Osteocyte (in vitro differentiated cells): ENCODE measurements at regions not wholly inside any gene's neighbourhood (a gene's known extent, or its start where the extent isn't known, plus 50 kb on each side); places are given as distances from the start of the nearest gene placed in this dataset.

Source experiments
- DNase-seq: peaks from one replicate; pipeline ENCODE4 v3.0.0; 2021; ENCODE audit warnings: mixed read lengths; ENCODE audit not compliant: unreplicated experiment; ENCODE audit errors: extremely low spot score
- H3K27ac Mint-ChIP-seq: one replicate; pipeline ENCODE4 v1.8.0; 2021; ENCODE audit warnings: mild to moderate bottlenecking, mixed read lengths; ENCODE audit not compliant: unreplicated experiment
- H3K27me3 Mint-ChIP-seq: one replicate; pipeline ENCODE4 v1.8.0; 2021; ENCODE audit warnings: mixed read lengths; ENCODE audit not compliant: unreplicated experiment
- H3K36me3 Mint-ChIP-seq: one replicate; pipeline ENCODE4 v1.8.0; 2021; ENCODE audit warnings: mixed read lengths; ENCODE audit not compliant: unreplicated experiment
- H3K4me1 Mint-ChIP-seq: one replicate; pipeline ENCODE4 v1.8.0; 2021; ENCODE audit warnings: mixed read lengths; ENCODE audit not compliant: unreplicated experiment
- H3K4me3 Mint-ChIP-seq: one replicate; pipeline ENCODE4 v1.8.0; 2021; ENCODE audit warnings: mild to moderate bottlenecking, moderate library complexity, mixed read lengths; ENCODE audit not compliant: unreplicated experiment
- H3K9me3 Mint-ChIP-seq: one replicate; pipeline ENCODE4 v1.8.0; 2021; ENCODE audit warnings: mixed read lengths; ENCODE audit not compliant: unreplicated experiment
- TF ChIP-seq, protein P1 (sequence below): fragments of 200-600 bp; sonication (generic); IDR thresholded peaks from 2 replicates; pipeline ENCODE4 v1.5.0; 2021; ENCODE audit warnings: antibody characterized with exemption, mild to moderate bottlenecking, moderate library complexity

DNA sequence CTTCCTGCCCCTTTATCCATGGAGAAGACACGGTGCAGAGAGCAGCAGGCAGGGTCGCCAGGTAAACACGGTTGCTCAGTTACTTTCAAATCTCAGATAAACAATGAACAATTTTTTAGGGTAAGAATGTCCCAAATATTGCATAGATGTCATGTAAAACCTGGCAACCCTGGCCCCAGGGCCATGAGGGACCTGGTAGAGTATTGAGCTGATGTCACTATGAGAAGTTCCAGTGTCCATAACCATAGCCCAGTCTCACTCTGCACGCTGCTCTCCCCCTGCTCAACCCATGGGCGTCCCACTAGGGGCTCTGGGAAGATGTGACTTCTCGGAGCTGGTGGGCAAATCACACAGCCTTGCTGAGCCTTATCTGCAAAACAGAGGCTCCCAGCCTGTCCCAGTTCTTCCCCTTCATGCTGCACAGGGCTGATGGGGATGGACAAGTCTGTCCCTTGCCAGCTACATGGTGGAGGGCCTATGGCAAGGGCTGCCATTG lies 71.3 kb upstream of the TOP1 start:
- peak; percentile 72 for DNase-seq
- H3K27ac Mint-ChIP-seq, result no peak overlapping the region
- no peaks in the 10 kb centered on the region for H3K36me3 Mint-ChIP-seq
- H3K27me3 Mint-ChIP-seq, result peaks cover 20% of the 10 kb centered on the region
- no peaks in the 10 kb centered on the region for H3K4me1 Mint-ChIP-seq
- H3K4me3 Mint-ChIP-seq, result no peak overlapping the region
- TF ChIP-seq, protein P1, sequence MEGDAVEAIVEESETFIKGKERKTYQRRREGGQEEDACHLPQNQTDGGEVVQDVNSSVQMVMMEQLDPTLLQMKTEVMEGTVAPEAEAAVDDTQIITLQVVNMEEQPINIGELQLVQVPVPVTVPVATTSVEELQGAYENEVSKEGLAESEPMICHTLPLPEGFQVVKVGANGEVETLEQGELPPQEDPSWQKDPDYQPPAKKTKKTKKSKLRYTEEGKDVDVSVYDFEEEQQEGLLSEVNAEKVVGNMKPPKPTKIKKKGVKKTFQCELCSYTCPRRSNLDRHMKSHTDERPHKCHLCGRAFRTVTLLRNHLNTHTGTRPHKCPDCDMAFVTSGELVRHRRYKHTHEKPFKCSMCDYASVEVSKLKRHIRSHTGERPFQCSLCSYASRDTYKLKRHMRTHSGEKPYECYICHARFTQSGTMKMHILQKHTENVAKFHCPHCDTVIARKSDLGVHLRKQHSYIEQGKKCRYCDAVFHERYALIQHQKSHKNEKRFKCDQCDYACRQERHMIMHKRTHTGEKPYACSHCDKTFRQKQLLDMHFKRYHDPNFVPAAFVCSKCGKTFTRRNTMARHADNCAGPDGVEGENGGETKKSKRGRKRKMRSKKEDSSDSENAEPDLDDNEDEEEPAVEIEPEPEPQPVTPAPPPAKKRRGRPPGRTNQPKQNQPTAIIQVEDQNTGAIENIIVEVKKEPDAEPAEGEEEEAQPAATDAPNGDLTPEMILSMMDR, result no peak
- peaks cover 3% of the 10 kb centered on the region for H3K9me3 Mint-ChIP-seq

DNA sequence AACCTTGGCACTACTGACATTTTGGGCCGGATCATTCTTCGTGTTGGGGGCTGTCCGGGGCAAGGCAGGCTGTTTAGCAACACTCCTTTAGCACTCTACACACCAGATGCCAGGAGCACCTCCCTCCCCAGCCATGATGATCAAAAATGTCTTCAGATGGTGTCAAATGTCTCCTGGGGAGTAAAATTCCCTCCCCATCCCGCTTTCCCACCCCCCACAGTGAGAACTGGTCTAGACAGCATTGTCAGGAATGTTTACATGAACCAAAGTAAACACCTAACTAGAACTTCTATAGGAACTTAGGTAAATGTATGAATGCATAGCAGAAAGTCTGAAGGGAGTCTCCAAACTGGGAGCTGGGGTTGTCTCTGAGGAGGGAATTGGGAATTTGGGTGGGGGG lies 70.0 kb upstream of the TOP1 start:
- peaks cover 17% of the 10 kb centered on the region for H3K27me3 Mint-ChIP-seq
- H3K36me3 Mint-ChIP-seq, result no peaks in the 10 kb centered on the region
- H3K4me3 Mint-ChIP-seq, result no peak overlapping the region
- no peak overlapping the region for H3K27ac Mint-ChIP-seq
- peaks cover 3% of the 10 kb centered on the region for H3K9me3 Mint-ChIP-seq
- TF ChIP-seq, protein P1, result no peak
- H3K4me1 Mint-ChIP-seq, result no peaks in the 10 kb centered on the region
- peak; percentile 48 for DNase-seq

DNA sequence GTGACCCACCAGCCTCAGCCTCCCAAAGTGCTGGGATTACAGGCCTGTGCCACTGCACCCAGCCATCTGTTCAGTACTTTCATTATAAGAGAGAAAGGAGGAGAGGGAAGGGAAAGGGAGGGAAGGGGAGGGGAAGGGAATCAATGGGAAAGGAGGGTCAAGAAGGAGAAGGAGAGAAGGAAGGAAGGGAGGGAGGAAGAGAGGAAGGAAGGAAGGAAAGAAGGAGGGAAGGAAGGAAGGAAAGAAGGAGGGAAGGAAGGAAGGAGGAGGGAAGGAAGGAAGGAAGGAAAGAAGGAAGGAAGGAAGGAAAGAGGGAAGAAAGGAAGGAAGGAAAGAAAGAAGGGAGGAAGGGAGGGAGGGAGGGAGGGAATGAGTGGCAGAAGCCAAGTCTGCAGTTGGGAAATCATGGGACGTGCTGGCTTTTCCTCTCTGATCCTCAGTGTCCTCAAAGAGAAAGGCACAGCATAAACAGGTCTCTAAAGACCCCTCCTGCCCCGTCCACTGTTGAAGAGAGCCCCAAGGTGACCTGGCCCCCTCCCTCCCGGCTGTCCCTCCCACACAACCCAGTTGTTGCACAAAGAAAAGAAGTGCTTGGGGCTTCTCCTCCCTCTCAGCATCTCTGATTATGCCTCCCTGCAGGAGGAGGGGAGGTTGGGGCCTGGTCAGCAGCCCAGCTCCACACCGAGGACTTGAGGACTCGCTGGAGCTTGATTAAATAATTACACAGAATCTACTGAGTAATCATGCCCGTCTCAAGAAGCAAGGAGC lies 69.1 kb upstream of the TOP1 start:
- Mint-ChIP-seq H3K27ac (no peak overlapping the region), H3K4me3 (no peak overlapping the region), H3K36me3 (no peaks in the 10 kb centered on the region), H3K27me3 (peaks cover 14% of the 10 kb centered on the region), H3K4me1 (no peaks in the 10 kb centered on the region), H3K9me3 (no peaks in the 10 kb centered on the region)
- peak; percentile 57 for DNase-seq
- TF ChIP-seq, protein P1, result no peak

DNA sequence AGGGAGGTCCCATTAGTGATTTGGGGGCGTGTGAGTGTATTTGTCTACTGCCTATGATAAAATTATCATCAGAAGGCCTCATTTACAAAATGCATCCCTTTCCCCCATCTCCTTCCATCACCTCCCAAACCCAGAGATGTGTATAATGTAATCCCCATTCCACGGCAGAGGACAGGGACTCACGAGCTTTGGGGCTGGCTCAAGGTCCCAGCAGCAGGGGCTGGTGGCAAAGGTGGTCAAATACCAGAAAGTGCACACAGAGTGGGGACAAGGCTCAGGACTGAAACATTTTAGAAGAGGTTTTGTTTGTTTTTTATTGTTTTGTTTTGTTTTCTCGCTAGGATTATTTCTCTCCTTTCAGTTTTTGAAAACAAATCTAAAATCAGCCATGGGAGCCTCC lies 68.5 kb upstream of the TOP1 start:
- TF ChIP-seq, protein P1, result no peak
- H3K27me3 Mint-ChIP-seq, result peaks cover 13% of the 10 kb centered on the region
- peak; percentile 23 for DNase-seq
- no peak overlapping the region for H3K4me3 Mint-ChIP-seq
- H3K4me1 Mint-ChIP-seq, result no peaks in the 10 kb centered on the region
- H3K9me3 Mint-ChIP-seq, result no peaks in the 10 kb centered on the region
- no peak overlapping the region for H3K27ac Mint-ChIP-seq
- no peaks in the 10 kb centered on the region for H3K36me3 Mint-ChIP-seq

DNA sequence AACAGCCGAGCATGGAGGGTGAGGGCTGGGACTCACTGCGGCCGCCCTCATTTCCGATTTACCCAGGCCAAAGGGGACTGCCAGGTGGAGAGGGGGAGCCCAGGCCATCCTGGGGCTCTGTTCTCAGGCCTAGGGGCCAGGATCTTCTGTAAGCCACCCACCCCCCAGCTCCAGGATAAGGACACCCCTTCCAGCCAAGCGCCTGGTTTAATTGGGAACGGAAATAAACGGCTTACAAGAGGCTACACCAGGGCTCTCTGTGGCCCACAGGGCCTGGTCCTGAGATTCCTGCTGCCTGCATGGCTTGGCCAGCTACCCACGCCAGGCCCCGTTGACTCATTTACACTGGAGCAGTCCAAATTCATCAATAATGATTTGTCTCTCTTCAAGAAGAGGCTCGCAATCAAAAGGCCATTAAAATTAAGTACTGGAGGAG lies 68.1 kb upstream of the TOP1 start:
- H3K4me3 Mint-ChIP-seq, result no peak overlapping the region
- H3K4me1 Mint-ChIP-seq, result no peaks in the 10 kb centered on the region
- peak; percentile 65 for DNase-seq
- no peak overlapping the region for H3K27ac Mint-ChIP-seq
- TF ChIP-seq, protein P1, result no peak
- no peaks in the 10 kb centered on the region for H3K36me3 Mint-ChIP-seq
- H3K27me3 Mint-ChIP-seq, result peaks cover 13% of the 10 kb centered on the region
- no peaks in the 10 kb centered on the region for H3K9me3 Mint-ChIP-seq
